Dedifferentiated amniotic fluid mesenchymal stem cell (primary cell): ENCODE measurements at regions not wholly inside any gene's neighbourhood (a gene's known extent, or its start where the extent isn't known, plus 50 kb on each side); places are given as distances from the start of the nearest gene placed in this dataset.
A peak's percentile ranks its signal among the peaks of the same experiment; 100 is the strongest.
"Not testable (repeated sequence)": the region's sequence is repeated elsewhere in the genome, so short reads cannot be mapped to it uniquely, and the experiment has no call there.

Experiments
- DNase-seq: peaks from one replicate; pipeline ENCODE4 v3.0.0-alpha.2; 2016; ENCODE audit errors: extremely low spot score

GRCh38 chr21:9695759-9696158 lies 825.6 kb upstream of the TPTE start:
- DNase-seq: peak; percentile 3

GRCh38 chr21:9697751-9698150 lies 823.6 kb upstream of the TPTE start:
- not testable (repeated sequence) for DNase-seq

- DNase-seq: not testable (repeated sequence)
Observed at GRCh38 chr21:9705016-9705415, 816.4 kb upstream of the TPTE start.

- not testable (repeated sequence) for DNase-seq
Observed at GRCh38 chr21:9705455-9705854, 815.9 kb upstream of the TPTE start.

GRCh38 chr21:9724542-9724941 lies 796.8 kb upstream of the TPTE start:
- not testable (repeated sequence) for DNase-seq

- not testable (repeated sequence) for DNase-seq
Observed at GRCh38 chr21:9727187-9727586, 794.2 kb upstream of the TPTE start.

GRCh38 chr21:9728219-9728992 lies 793.0 kb upstream of the TPTE start:
- not testable (repeated sequence) for DNase-seq

- no peak for DNase-seq
Observed at GRCh38 chr21:9730866-9731265, 790.5 kb upstream of the TPTE start.

GRCh38 chr21:9731317-9731716 lies 790.1 kb upstream of the TPTE start:
- DNase-seq: not testable (repeated sequence)

- DNase-seq: not testable (repeated sequence)
Observed at GRCh38 chr21:9732605-9733004, 788.8 kb upstream of the TPTE start.

GRCh38 chr21:9733761-9734558 lies 787.4 kb upstream of the TPTE start:
- DNase-seq: not testable (repeated sequence)

- no peak for DNase-seq
Observed at GRCh38 chr21:9735421-9735961, 785.9 kb upstream of the TPTE start.

- not testable (repeated sequence) for DNase-seq
Observed at GRCh38 chr21:9737301-9737700, 784.1 kb upstream of the TPTE start.

- DNase-seq: not testable (repeated sequence)
Observed at GRCh38 chr21:9737871-9738515, 783.4 kb upstream of the TPTE start.

- DNase-seq: no peak
Observed at GRCh38 chr21:9738527-9738926, 782.9 kb upstream of the TPTE start.

GRCh38 chr21:9739240-9739639 lies 782.1 kb upstream of the TPTE start:
- DNase-seq: no peak

GRCh38 chr21:9740177-9740941 lies 781.0 kb upstream of the TPTE start:
- DNase-seq: not testable (repeated sequence)

GRCh38 chr21:9740991-9741742 lies 780.2 kb upstream of the TPTE start:
- not testable (repeated sequence) for DNase-seq

- not testable (repeated sequence) for DNase-seq
Observed at GRCh38 chr21:9743566-9743965, 777.8 kb upstream of the TPTE start.

- not testable (repeated sequence) for DNase-seq
Observed at GRCh38 chr21:9744166-9744565, 777.2 kb upstream of the TPTE start.
